Ovary (tissue), 7 donors: ENCODE measurements at regions not wholly inside any gene's neighbourhood (a gene's known extent, or its start where the extent isn't known, plus 50 kb on each side); places are given as distances from the start of the nearest gene placed in this dataset.

ENCODE experiments used
- DNase-seq, 5 donors: peaks; one replicate each; pipeline ENCODE4 v3.0.0-alpha.2; 2019 to 2020
- H3K27ac ChIP-seq, 2 donors: fragments of 200-600 bp; one replicate each; pipeline versions ENCODE4 v1.5.1 to v1.8.0; 2019 to 2022
- H3K27me3 ChIP-seq: fragments of 200-600 bp; one replicate; pipeline ENCODE4 v1.8.0; 2022
- H3K36me3 ChIP-seq: fragments of 200-600 bp; sonication (generic); one replicate; pipeline ENCODE4 v1.5.1; 2019
- H3K4me1 ChIP-seq: one replicate; pipeline ENCODE4 v1.8.1; 2013; ENCODE audit warnings: mild to moderate bottlenecking, moderate library complexity; ENCODE audit not compliant: insufficient read depth
- H3K4me3 ChIP-seq: fragments of 200-600 bp; sonication (generic); one replicate; pipeline ENCODE4 v1.5.1; 2017
- H3K9me3 ChIP-seq, 2 donors: fragments of 200-600 bp in 1 of 2; sonication (generic) in 1 of 2; one replicate each; pipeline versions ENCODE4 v1.5.1 to v1.8.1; 2013 to 2019; ENCODE audit warnings: mild to moderate bottlenecking in 1 of 2, moderate library complexity in 1 of 2
- CTCF ChIP-seq, 3 donors: fragments of 450-650 bp in 2 of 3; fragments of 200-600 bp in 1 of 3; IDR thresholded peaks; one replicate each; pipeline versions ENCODE4 v1.5.1 to v1.8.0; 2016 to 2022; ENCODE audit warnings: antibody characterized with exemption in 3 of 3, mild to moderate bottlenecking in 1 of 3
- EP300 ChIP-seq: sonication (generic); formaldehyde crosslinking; IDR thresholded peaks from one replicate; pipeline ENCODE4 v1.6.1; 2017; ENCODE audit warnings: antibody characterized with exemption
- POLR2A ChIP-seq: fragments of 450-650 bp; IDR thresholded peaks from one replicate; pipeline ENCODE4 v1.6.1; 2017; ENCODE audit warnings: antibody characterized with exemption, mild to moderate bottlenecking, moderate library complexity
- WGBS, 3 donors: extraction: QIAGEN DNeasy Blood & Tissue Kit in 1 of 3; methylation state at CpG; one replicate each; pipeline versions ENCODE4 v1.1.5 to v1.1.7; 2013 to 2017; 5-methylcytosine and 5-hydroxymethylcytosine counted together
- intact Hi-C, 4 donors: fragments of 100-400 bp; cut with DNase I; formaldehyde crosslinking; loops; one replicate each; pipeline versions ENCODE4 v1.11.0 to v1.15.1; 2022 to 2023
- donor health status: DM: no; HTN: no; CAD: no; lungs with moderate emphysema.
- donor health status: DM: no; HTN: no; CAD: no.
- donor health status: Bipolar disorder and iron deficiency.
- donor health status: DM: no; HTN: no; CAD: no.
- donor health status: DM: yes; HTN: yes; CAD: no.

- 90 to 96% (median 91%) methylated on average over 2 of the region's 2 CpGs for WGBS, 3 donors
Observed at GRCh38 chr1:88003255-88003654, 674.6 kb downstream of the LMO4 start.

GRCh38 chr1:88009916-88010315 lies 674.2 kb upstream of the PKN2 start:
- Histone ChIP-seq H3K27me3 (no peaks in the 10 kb centered on the region), H3K4me3 (no peak overlapping the region), H3K27ac (no peak overlapping the region), H3K9me3 (no peaks in the 10 kb centered on the region), H3K36me3 (no peaks in the 10 kb centered on the region), H3K4me1 (no peaks in the 10 kb centered on the region)
- TF ChIP-seq POLR2A, result no peak
- TF ChIP-seq CTCF (IDR thresholded peaks at IDR 0.05), result no peak
- TF ChIP-seq EP300, result no peak
- 68 to 83% (median 74%) methylated on average over 1 of the region's 1 CpG for WGBS, 3 donors
- DNase-seq, result no peak
- intact Hi-C loops, result no loop called here

More at GRCh38 chr1:88003255-88003654, 674.6 kb downstream of the LMO4 start:
- H3K4me1 ChIP-seq, result no peaks in the 10 kb centered on the region
- no peaks in the 10 kb centered on the region for H3K36me3 ChIP-seq
- no peak overlapping the region for H3K4me3 ChIP-seq
- intact Hi-C loops, result no loop called here
- no peak for DNase-seq
- TF ChIP-seq CTCF (IDR thresholded peaks at IDR 0.05) (no peak), POLR2A (no peak), EP300 (no peak)
- no peaks in the 10 kb centered on the region for H3K9me3 ChIP-seq
- H3K27ac ChIP-seq, result no peak overlapping the region
- no peaks in the 10 kb centered on the region for H3K27me3 ChIP-seq

GRCh38 chr1:88013485-88013884 lies 670.6 kb upstream of the PKN2 start:
- TF ChIP-seq CTCF (IDR thresholded peaks at IDR 0.05), result no peak
- no peak for TF ChIP-seq POLR2A
- TF ChIP-seq EP300, result no peak
- intact Hi-C loops, result no loop called here
- no peak for DNase-seq

GRCh38 chr1:88014131-88014530 lies 669.9 kb upstream of the PKN2 start:
- WGBS, 3 donors, result 67 to 77% (median 72%) methylated on average over 3 of the region's 3 CpGs
- Histone ChIP-seq H3K9me3 (no peaks in the 10 kb centered on the region), H3K4me3 (no peak overlapping the region), H3K27me3 (no peaks in the 10 kb centered on the region), H3K4me1 (no peaks in the 10 kb centered on the region), H3K27ac (no peak overlapping the region), H3K36me3 (no peaks in the 10 kb centered on the region)
- TF ChIP-seq CTCF (IDR thresholded peaks at IDR 0.05) (no peak), EP300 (no peak), POLR2A (no peak)
- intact Hi-C loops, result no loop called here
- no peak for DNase-seq

More at GRCh38 chr1:88013485-88013884, 670.6 kb upstream of the PKN2 start:
- Histone ChIP-seq H3K4me3 (no peak overlapping the region), H3K36me3 (no peaks in the 10 kb centered on the region), H3K9me3 (no peaks in the 10 kb centered on the region), H3K27ac (no peak overlapping the region), H3K27me3 (no peaks in the 10 kb centered on the region), H3K4me1 (no peaks in the 10 kb centered on the region)

- DNase-seq, result no peak
- no peak overlapping the region for H3K27ac ChIP-seq
- H3K9me3 ChIP-seq, result no peaks in the 10 kb centered on the region
- no peaks in the 10 kb centered on the region for H3K4me1 ChIP-seq
- H3K4me3 ChIP-seq, result no peak overlapping the region
- intact Hi-C loops, result no loop called here
- H3K27me3 ChIP-seq, result no peaks in the 10 kb centered on the region
- TF ChIP-seq EP300, result no peak
- TF ChIP-seq POLR2A, result no peak
- no peak for TF ChIP-seq CTCF (IDR thresholded peaks at IDR 0.05)
- H3K36me3 ChIP-seq, result no peaks in the 10 kb centered on the region
- 64 to 70% (median 66%) methylated on average over 3 of the region's 3 CpGs for WGBS, 3 donors
Observed at GRCh38 chr1:88016947-88017346, 667.1 kb upstream of the PKN2 start.
